ENCODE measurements at regions not wholly inside any gene's neighbourhood (a gene's known extent, or its start where the extent isn't known, plus 50 kb on each side); places are given as distances from the start of the nearest gene placed in this dataset.

DNA sequence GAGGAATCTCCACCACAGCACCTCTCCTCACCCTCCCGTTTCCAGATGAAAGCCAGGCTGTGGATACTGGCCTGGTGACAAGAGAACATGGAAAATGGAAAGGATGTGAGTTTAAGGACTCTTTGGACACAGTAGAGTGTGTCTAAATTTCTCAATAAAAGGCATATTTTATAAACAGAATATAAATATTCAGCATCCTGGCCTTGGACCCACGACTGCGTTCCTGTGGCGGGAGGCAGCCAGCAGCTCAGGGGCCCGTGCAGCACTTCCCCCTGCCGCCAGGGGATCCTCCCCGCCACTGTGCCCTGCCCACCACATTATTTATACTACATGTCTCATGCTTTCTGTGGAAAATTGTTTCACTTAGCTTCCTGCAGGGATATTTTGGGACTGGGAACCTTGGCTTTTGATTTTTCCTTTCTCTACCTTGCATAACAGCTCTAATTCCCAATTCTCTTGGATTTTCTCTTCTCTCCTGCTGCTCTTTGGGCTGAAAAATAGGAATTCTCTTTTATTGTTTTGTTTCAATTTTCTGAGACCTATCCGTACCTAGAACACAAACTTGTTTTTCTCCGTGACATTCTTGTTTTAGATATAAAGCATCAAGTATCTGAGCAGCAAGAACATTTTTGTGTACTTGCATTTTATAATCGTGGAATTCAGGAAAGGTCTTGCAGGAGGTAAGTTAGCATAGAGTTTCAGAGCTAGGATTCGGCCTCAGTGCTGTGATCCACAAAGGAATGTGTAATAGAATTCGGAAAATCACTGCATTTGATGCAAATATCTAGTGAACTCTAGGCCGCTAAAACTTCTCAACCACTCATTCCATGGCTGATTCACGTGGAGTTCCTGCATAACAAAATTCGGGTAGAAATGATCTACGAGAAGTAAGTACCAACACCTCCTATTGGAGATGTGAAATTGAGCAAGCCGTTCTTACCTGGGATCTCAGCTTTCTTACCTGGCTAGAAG lies 107.7 kb upstream of the SPATA13 start:
- FAIRE-seq = no peak

DNA sequence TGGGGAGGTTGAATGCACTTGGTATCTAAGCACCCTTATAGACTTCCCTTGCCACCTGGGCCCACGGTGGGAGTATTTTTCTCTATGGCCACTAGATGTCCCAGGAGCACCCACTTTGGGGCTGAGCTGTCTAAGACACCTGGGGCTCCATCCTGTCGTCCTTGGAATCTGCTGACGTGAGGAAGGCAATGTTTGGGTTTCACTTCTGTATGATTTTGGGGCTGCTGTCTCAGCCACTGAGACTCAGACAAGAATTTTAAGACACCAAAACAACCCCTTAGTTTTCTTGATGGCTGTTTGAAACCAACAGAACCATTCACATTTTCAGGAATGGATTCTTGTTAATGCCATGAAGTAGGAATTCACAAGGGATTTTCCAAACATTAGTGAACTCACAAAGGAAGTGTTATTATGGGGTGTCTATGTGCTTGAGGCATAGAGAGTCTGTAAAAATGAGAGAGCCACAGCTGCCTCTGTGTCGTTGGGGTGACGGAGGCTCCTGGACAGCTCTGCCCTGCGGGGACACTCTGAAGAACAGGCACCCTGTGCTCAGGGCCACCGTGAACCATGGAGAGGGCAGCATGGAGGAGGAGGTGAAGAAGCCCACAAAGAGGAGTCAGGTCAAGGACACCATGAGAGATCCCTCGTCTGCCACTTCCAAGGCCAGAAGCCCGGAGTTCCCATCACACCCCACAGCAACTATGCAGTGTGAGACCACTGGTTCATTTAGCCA lies 106.8 kb upstream of the SPATA13 start:
- FAIRE-seq = peak; percentile 41

- no peak for FAIRE-seq
These were observed 103.8 kb upstream of the SPATA13 start for GRCh38 chr13:24056616-24057137.

DNA sequence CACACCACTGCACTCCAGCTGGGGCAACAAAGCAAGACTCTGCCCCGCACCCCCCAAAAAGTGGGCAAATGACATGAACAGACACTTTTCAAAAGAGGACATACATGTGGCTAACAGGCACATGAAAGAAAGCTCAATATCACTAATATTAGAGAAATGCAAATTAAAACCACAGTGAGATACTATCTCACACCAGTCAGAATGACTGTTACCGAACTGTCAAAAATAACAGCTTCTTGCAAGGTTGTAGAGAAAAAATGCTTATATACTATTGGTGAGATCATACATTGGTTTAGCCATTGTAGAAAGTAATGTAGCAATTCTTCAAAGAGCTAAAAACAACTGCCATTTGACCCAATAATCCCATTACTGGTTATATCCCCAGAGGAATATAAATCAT lies 99.5 kb upstream of the SPATA13 start:
- no peak for FAIRE-seq

GRCh38 chr13:24063281-24063877 lies 97.1 kb upstream of the SPATA13 start:
- FAIRE-seq = no peak

DNA sequence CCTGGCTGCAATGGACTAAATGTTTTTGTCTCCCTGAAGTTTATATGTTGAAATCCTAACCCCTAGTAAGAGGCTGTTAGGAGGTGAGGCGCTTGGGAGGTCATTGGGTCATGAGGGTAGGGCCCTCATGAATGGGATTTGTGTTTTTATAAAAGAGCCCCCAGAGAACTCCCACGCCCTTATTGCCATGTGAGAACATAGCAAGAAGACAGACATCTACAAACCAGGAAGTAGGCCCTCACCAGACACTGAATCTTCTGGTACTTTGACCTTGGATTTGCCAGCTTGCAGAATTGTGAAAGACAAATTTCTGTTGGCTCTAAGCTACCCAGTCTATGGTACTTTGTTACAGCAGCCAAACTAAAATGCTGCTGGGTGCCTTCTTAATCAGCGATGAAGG lies 96.1 kb upstream of the SPATA13 start:
- no peak for FAIRE-seq

DNA sequence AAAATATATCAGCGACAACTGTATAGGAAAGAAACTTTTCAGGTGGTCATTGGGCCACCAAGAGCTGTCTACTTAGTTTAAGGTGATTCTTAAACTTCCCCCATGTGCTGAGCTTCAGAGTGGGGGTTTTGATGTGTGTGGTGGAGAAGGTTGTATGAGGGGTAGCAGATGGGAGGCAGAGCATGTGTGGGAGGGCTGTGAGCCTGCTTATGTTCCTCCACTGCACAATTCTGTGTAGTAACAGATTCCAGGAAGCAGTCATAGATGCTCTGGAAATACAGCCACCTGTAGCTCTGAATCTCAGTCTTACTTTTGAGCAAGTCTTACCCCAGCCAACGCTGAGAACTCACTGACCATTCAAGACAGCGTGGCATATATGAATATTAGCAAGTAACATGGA lies 95.3 kb upstream of the SPATA13 start:
- no peak for FAIRE-seq

DNA sequence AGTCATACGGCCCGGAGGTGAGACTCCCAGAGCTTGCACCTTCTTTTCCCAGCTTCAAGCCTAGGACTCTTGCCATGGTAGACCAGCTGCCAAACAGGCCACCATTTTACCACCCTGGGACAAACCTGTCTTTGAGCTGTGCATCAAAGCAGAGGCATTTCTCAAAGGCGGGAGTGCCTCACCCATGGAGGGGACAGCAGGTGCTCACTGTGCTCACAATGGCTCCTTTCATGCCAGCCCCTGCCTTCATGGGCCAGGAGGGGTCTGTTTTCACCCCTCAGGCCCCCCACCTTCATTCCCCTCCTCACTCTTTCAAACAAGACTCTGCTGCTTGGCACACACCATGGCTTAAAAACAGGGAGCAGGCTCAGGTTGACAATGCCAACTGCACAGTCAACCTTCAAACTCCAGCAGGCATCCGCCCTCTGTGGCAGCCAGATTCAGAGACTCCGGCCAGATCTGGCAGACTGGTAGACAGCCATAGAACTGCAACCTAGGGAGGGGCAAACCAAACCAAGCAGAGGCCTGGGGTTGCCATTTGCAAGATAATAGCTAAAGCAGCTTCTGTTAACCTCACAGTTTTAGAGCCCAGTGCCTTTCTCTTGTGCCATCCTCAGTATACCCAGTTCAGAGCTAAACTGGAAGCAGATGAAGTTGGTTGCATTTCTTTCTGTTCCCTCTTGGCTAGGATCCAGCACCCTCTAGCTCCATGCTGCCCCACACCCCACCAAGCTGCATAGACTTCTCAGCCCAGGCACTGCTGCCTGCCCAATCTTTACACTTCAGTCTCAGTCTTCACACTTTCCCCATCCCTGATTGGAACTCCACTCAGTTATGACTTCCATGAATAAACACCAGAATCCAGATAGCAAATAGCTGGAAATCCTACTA lies 93.9 kb upstream of the SPATA13 start:
- FAIRE-seq = no peak

GRCh38 chr13:24068472-24068871 lies 92.0 kb upstream of the SPATA13 start:
- FAIRE-seq = no peak

- FAIRE-seq = no peak
These were observed 89.5 kb upstream of the SPATA13 start for GRCh38 chr13:24071016-24071415.

GRCh38 chr13:24071423-24072075 lies 89.0 kb upstream of the SPATA13 start:
- FAIRE-seq = no peak

GRCh38 chr13:24073657-24074056 lies 86.9 kb upstream of the SPATA13 start:
- no peak for FAIRE-seq

DNA sequence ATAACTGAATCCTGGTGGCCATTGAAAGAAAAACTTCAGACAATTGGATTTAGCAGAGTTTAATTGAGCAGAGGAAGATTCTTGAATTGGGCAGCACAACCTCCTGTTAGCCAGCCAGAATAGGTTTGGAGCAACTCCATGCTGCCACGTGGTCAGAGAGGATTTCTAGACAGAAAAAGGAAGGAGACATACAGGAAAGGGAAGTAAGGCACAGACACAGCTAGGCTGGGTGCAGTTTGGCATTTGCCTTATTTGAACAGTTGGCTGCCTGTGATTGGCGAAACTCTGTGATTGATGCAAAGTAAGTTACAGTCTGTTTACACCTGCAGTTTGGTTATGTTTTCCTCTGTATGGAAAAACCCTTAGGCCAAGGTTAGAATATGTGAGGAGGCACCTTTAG lies 85.8 kb upstream of the SPATA13 start:
- FAIRE-seq = no peak

DNA sequence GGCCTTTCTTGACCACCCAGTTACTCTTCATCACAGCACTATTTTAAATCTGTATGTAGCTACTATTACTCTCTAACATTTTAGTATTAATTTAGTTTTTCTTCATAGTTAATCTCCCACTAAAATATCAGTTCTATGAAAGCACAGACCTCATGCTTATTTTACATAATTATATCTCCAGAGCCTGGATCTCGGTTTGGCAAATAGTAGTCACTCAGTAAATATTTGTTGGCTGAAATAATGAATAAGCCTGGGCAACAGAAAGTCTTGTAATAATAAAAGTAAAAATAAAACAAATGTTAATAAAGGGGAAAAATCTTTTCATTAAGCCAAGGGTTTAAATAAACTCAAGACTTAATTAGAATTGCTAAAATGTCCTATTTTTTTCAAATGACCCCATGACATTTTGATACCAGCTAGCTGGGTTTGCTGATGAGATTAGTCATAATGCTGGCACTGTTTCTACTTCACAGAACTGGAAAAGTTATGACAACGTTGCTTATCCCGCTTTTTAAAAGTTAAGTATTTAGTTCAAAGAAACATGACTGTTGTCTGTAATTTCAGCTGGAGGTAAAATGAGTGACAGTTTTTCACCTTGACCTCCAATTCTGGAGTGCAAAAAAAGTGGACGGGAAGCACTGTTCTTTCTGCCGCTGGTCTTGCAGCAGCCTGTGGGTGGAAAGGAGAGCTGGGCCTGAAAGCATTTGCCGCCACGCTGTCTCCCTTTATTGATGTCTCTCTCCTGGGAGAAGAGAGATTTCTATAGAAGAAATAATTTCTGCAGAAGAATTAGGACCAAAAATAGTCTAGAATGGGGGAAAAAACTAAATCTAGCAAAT lies 85.2 kb upstream of the SPATA13 start:
- peak; percentile 94 for FAIRE-seq

DNA sequence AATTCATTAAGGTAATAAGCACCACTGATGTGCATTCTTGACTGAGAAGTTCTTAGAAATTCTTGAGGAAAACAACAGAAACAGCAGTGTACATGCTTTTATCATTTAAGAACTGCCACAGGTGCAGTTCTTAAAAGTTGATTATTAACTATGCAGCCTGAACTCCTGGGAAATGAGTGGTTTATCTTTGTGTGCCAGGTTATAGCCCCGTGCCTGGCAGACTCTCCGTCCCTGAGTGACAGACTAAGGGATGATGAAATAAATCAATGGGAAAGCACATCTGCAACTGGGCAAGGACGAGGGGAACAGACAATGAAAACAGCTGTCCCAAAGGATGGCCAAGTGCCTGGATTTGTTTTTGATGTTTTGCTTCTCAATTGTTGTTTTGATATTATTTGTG lies 84.4 kb upstream of the SPATA13 start:
- peak; percentile 17 for FAIRE-seq

GRCh38 chr13:24076636-24077035 lies 83.9 kb upstream of the SPATA13 start:
- FAIRE-seq = no peak

GRCh38 chr13:24080134-24080533 lies 80.4 kb upstream of the SPATA13 start:
- no peak for FAIRE-seq

- no peak for FAIRE-seq
These were observed 79.1 kb upstream of the SPATA13 start for GRCh38 chr13:24081387-24081786.

DNA sequence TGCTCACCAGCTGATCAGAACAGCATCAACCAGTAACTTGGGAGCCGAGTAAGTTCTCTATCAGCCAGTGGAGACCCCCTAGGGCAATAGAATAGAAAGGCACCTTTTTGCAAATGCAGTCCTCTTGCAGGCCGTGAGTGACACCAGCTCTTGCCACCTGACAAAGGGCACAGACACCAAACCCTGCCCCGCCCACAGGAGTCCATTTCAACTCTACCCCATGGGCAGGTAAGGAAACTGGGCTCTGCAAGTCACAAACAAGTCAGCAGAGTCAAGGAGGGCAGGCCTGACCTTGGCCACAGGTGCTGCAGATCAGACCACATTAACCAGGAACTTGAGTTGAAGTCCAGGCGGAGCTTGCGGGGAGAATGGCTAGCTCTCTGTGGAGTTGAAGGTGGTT lies 77.4 kb upstream of the SPATA13 start:
- FAIRE-seq = no peak

DNA sequence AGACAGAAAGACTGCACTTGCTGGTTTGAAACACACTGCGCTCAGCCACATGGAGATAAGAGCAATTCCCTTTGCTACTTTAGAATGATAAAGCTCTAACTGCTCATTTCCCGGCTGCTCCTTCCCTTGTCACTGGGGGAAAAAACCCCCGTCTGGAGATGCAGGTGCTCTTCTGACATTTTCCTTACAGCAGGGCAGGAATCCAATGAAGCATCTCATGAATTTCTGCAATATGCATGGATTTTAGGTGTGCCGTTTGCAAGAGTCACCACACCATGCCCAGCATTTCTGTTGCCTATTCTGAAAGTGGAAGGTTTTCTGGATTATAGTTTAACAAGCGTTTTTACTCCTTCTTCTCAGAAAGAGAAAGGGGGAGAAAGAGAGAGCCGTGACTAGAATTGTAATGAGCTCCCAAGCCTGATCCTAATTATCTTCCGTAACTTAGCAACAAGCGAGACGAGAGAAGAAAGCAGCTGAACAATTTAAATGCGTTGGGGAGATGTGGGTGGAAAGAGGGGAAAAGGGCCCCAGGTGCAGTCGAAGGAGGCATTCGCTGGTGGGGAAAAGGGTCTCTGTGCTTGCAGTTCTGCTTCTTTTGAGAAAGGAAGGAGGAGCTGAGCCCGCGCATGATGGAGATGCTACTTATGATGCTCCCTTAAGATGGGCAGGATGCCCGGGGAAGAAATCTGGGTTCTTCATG lies 76.6 kb upstream of the SPATA13 start:
- peak; percentile 36 for FAIRE-seq

All from islet of Langerhans (tissue), 1 donor.